ENCODE measurements at regions not wholly inside any gene's neighbourhood (a gene's known extent, or its start where the extent isn't known, plus 50 kb on each side); places are given as distances from the start of the nearest gene placed in this dataset.

DNA sequence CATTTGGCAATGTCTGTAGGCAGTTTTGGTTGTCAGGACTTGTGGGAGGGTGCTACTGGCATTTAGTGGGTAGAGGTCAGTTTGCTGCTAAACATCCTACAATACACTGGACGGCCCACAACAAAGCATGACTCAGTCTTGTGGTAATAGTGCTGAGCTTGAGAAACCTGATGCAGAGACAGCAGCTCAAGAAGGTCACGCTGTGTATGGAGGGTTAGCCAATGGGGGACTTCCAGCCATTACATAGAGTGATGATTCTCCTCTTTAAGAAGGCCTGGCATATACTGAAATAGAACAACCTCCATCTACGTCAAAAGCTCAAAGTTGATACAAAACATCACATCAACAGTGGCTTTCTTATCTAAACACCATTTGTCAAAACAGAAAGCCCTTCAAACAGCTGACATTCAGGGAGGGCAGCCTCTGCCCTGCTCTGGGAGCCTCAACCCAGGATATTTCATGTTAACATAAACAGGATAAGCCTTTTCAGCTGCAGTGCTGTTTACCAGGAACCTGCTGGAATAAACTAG lies 143.0 kb downstream of the GPBP1 start:
- TF ChIP-seq POLR2A (IDR thresholded peaks at IDR 0.05), result no peak
- TF ChIP-seq CTCF (IDR thresholded peaks at IDR 0.05), result no peak
